HEK293 (cell line): ENCODE measurements at regions not wholly inside any gene's neighbourhood (a gene's known extent, or its start where the extent isn't known, plus 50 kb on each side); places are given as distances from the start of the nearest gene placed in this dataset.
A peak's percentile ranks its signal among the peaks of the same experiment; 100 is the strongest.

Experiments used
- CTCF ChIA-PET: fragments of 350-600 bp; formaldehyde crosslinking; extraction: SDS; loops from one replicate; lab custom pipeline; 2021; ENCODE audit warnings: antibody characterized with exemption; lab: Yijun Ruan, JAX
- POLR2A ChIA-PET: fragments of 300-600 bp; formaldehyde crosslinking; extraction: SDS; loops from one replicate; lab custom pipeline; 2020; ENCODE audit warnings: antibody characterized with exemption, inconsistent platforms; lab: Yijun Ruan, JAX
- H3K27ac ChIP-seq: fragments of 200-500 bp; sonication (Bioruptor generic); 2 replicates; pipeline ENCODE4 v1.5.1; 2014; ENCODE audit warnings: low read depth, low read length, control low read depth, inconsistent platforms; ENCODE audit errors: extremely low read depth
- H3K36me3 ChIP-seq, 2 experiments: fragments of 200-500 bp in 1 of 2; sonication (Bioruptor generic) in 1 of 2; 1 replicate in 1 of 2; 2 replicates in 1 of 2; pipeline ENCODE4 v1.5.1; 2014 to 2017; ENCODE audit warnings: inconsistent platforms in 2 of 2, low read length in 2 of 2; ENCODE audit not compliant: control insufficient read depth in 2 of 2, insufficient read depth in 1 of 2
- H3K4me1 ChIP-seq: fragments of 200-500 bp; sonication (Bioruptor generic); 2 replicates; pipeline ENCODE4 v1.5.1; 2014; ENCODE audit warnings: mild to moderate bottlenecking, low read length, inconsistent platforms; ENCODE audit not compliant: control insufficient read depth, insufficient read depth
- H3K4me3 ChIP-seq: 2 replicates; pipeline ENCODE4 v1.5.1; 2011; ENCODE audit warnings: low read depth, mild to moderate bottlenecking, control low read depth, low read length, moderate library complexity
- H3K9me3 ChIP-seq: fragments of 200-500 bp; sonication (Bioruptor generic); 2 replicates; pipeline ENCODE4 v1.5.1; 2014; ENCODE audit warnings: low read depth, low read length, inconsistent platforms; ENCODE audit not compliant: control insufficient read depth, insufficient read depth
- BCL11B ChIP-seq: fragments of 450-650 bp; formaldehyde crosslinking; IDR thresholded peaks from 2 replicates; pipeline ENCODE4 v1.5.1; 2016; ENCODE audit warnings: low read depth, missing biosample characterization, missing genetic modification characterization
- HOXC10 ChIP-seq: sonication (generic); formaldehyde crosslinking; IDR thresholded peaks from 2 replicates; pipeline ENCODE4 v1.8.1; 2023; ENCODE audit warnings: mild to moderate bottlenecking, missing genetic modification reagents
- KLF16 ChIP-seq: fragments of 450-650 bp; formaldehyde crosslinking; IDR thresholded peaks from 2 replicates; pipeline ENCODE4 v1.5.1; 2017; ENCODE audit warnings: missing biosample characterization, missing genetic modification characterization
- OVOL3 ChIP-seq: fragments of 450-650 bp; formaldehyde crosslinking; IDR thresholded peaks from 2 replicates; pipeline ENCODE4 v1.5.1; 2016; ENCODE audit warnings: missing biosample characterization, missing genetic modification characterization
- TCF7L2 ChIP-seq: IDR thresholded peaks from 2 replicates; pipeline ENCODE4 v1.6.1; 2011; ENCODE audit warnings: low read depth, mild to moderate bottlenecking, inconsistent platforms, low read length, moderate library complexity, borderline replicate concordance
- ZBTB17 ChIP-seq: fragments of 450-650 bp; formaldehyde crosslinking; IDR thresholded peaks from 2 replicates; pipeline ENCODE4 v1.5.1; 2016; ENCODE audit warnings: missing biosample characterization, missing genetic modification characterization
- ZBTB7A ChIP-seq: fragments of 450-650 bp; formaldehyde crosslinking; IDR thresholded peaks from 2 replicates; pipeline ENCODE4 v1.5.1; 2016; ENCODE audit warnings: low read depth, missing biosample characterization, missing genetic modification characterization
- ZEB2 ChIP-seq: fragments of 450-650 bp; formaldehyde crosslinking; IDR thresholded peaks from 2 replicates; pipeline ENCODE4 v1.5.1; 2016; ENCODE audit warnings: missing biosample characterization, missing genetic modification characterization
- ZFHX2 ChIP-seq: fragments of 450-650 bp; formaldehyde crosslinking; conservative IDR thresholded peaks from 2 replicates; pipeline ENCODE4 v1.5.1; 2016; ENCODE audit warnings: missing biosample characterization, missing genetic modification characterization
- ZFP41 ChIP-seq: fragments of 450-650 bp; formaldehyde crosslinking; IDR thresholded peaks from 2 replicates; pipeline ENCODE4 v1.5.1; 2016; ENCODE audit warnings: missing biosample characterization, missing genetic modification characterization, borderline replicate concordance
- ZNF112 ChIP-seq: fragments of 450-650 bp; formaldehyde crosslinking; IDR thresholded peaks from 2 replicates; pipeline ENCODE4 v1.5.0; 2017; ENCODE audit warnings: missing biosample characterization, missing genetic modification characterization
- ZNF24 ChIP-seq: fragments of 450-650 bp; formaldehyde crosslinking; IDR thresholded peaks from 2 replicates; pipeline ENCODE4 v1.5.1; 2016; ENCODE audit warnings: missing biosample characterization, missing genetic modification characterization
- ZNF311 ChIP-seq: fragments of 450-650 bp; formaldehyde crosslinking; IDR thresholded peaks from 2 replicates; pipeline ENCODE4 v1.5.1; 2017; ENCODE audit warnings: missing biosample characterization, missing genetic modification characterization, borderline replicate concordance
- ZNF335 ChIP-seq: fragments of 450-650 bp; formaldehyde crosslinking; conservative IDR thresholded peaks from 2 replicates; pipeline ENCODE4 v1.5.1; 2016; ENCODE audit warnings: missing biosample characterization, missing genetic modification characterization
- ZNF366 ChIP-seq: fragments of 450-650 bp; formaldehyde crosslinking; conservative IDR thresholded peaks from 2 replicates; pipeline ENCODE4 v1.5.1; 2016; ENCODE audit warnings: missing biosample characterization, missing genetic modification characterization
- ZNF394 ChIP-seq: fragments of 450-650 bp; formaldehyde crosslinking; IDR thresholded peaks from 2 replicates; pipeline ENCODE4 v1.5.1; 2016; ENCODE audit warnings: missing biosample characterization, missing genetic modification characterization, mild to moderate bottlenecking, moderate library complexity, borderline replicate concordance
- ZNF585B ChIP-seq: fragments of 450-650 bp; formaldehyde crosslinking; IDR thresholded peaks from 2 replicates; pipeline ENCODE4 v1.5.1; 2016; ENCODE audit warnings: missing biosample characterization, missing genetic modification characterization
- ZNF610 ChIP-seq: fragments of 450-650 bp; formaldehyde crosslinking; IDR thresholded peaks from 2 replicates; pipeline ENCODE4 v1.5.1; 2016; ENCODE audit warnings: missing biosample characterization, missing genetic modification characterization, borderline replicate concordance
- ZNF624 ChIP-seq: fragments of 450-650 bp; formaldehyde crosslinking; IDR thresholded peaks from 2 replicates; pipeline ENCODE4 v1.5.1; 2017; ENCODE audit warnings: missing biosample characterization, missing genetic modification characterization
- ZNF677 ChIP-seq: fragments of 450-650 bp; IDR thresholded peaks from 2 replicates; pipeline ENCODE4 v1.5.0; 2018; ENCODE audit warnings: missing biosample characterization, mild to moderate bottlenecking, missing genetic modification characterization, moderate library complexity
- ZNF792 ChIP-seq: fragments of 450-650 bp; formaldehyde crosslinking; IDR thresholded peaks from 2 replicates; pipeline ENCODE4 v1.5.1; 2016; ENCODE audit warnings: missing biosample characterization, missing genetic modification characterization
- TF ChIP-seq, protein P1 (sequence below): fragments of 450-650 bp; formaldehyde crosslinking; IDR thresholded peaks from 2 replicates; pipeline ENCODE4 v1.5.1; 2016; ENCODE audit warnings: missing biosample characterization, missing genetic modification characterization
- TF ChIP-seq, protein P2 (sequence below): fragments of 450-650 bp; formaldehyde crosslinking; IDR thresholded peaks from 2 replicates; pipeline ENCODE4; 2016; ENCODE audit warnings: missing biosample characterization, missing genetic modification characterization
- TF ChIP-seq, protein P3 (sequence below): fragments of 450-650 bp; formaldehyde crosslinking; IDR thresholded peaks from 2 replicates; pipeline ENCODE4 v1.5.1; 2016; ENCODE audit warnings: missing biosample characterization, missing genetic modification characterization
- TF ChIP-seq, protein P4 (sequence below): fragments of 450-650 bp; formaldehyde crosslinking; IDR thresholded peaks from 2 replicates; pipeline ENCODE4 v1.5.1; 2016; ENCODE audit warnings: missing biosample characterization, missing genetic modification characterization

DNA sequence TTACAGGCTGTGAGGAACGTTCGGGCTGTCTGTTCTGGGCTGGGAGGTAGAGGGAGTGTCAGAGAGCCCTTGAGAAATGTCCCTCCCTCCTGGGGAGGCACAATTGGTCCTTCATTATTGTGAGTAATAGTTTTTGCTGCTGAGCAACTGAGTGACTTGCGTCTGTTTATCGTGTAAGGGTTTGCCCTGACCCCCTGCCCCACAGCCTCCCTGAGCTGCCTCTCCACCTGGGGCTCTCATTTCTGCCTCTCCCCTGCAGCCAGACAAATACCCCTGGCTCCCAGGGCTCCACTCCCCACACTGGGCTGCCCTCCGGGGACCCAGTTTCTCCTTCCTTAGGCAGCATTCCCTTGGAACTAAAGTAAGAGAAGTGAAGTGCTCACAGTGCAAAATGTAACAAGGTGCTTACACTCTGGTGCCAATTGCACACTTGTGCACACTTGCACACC lies 174.9 kb upstream of the MVB12B start (continued):
- no peak for TF ChIP-seq ZNF677 (tag by site-specific recombination)

DNA sequence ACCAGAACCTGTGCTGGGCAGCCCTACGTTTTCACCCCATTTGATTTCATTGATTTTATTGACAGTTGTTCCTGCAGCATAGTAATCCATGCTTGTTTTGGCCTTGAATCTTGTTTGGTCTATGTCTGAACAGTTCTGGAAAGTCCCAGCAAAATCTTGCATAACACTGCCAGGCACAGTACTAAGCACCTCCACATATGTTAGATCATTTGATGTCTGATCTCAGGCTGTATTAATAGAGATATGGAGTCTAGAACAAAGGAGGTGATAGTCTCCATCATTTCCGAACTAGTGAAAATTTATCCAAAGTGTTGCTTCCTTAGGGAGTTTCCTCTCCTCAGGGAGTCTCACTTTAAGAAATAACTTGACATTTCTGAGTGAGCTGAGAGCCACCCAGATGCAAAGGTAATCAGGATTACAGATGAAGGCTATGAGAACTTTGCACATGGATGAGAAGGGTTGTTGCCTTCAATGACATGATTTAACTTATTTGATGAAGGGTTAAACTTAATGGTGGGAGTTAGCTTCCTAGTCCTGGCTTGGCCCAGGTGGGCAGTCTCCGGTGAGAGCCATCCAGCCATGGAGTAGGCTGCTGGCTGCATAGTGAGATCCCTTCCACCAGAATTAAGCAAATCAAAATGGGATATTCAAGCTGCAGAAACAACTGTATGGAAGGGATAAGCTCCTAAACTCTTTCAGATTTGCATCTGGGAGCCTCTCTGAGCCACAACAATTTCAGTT lies 173.8 kb upstream of the MVB12B start:
- Histone ChIP-seq H3K4me3 (no peak overlapping the region), H3K27ac (no peak overlapping the region), H3K4me1 (no peaks in the 10 kb centered on the region; the same call in 1 of the 2 replicates), H3K9me3 (no peaks in the 10 kb centered on the region), H3K36me3 (no peaks in the 10 kb centered on the region)
- TF ChIP-seq, protein P1, sequence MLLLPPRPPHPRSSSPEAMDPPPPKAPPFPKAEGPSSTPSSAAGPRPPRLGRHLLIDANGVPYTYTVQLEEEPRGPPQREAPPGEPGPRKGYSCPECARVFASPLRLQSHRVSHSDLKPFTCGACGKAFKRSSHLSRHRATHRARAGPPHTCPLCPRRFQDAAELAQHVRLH (tag by site-specific recombination): 0 out of 2 replicates have a peak, but pooled peaks have one; percentile 52
- no peak for TF ChIP-seq OVOL3
- ChIA-PET POLR2A (no interaction called here), CTCF (interaction anchor here (0.7 kb wide), 1 partner anchor 22 kb away, joined by 3 read pairs; no protein-coding TSS in a partner anchor)

DNA sequence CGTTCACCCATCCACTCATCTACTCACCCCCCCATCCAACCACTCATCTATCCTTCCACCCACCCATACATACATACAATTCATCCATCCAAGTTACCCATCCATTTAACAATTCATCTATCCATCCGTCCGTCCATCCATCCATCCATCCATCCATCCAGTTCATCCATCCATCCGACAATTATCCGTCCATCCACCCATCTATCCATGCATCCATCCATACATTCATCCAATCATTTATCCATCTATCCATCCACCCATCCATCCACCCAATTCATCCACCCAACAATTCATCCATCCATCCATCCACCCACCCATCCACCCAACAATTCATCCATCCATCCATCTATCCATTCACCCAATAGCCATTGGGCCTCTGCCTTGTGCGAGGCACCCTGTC lies 173.2 kb upstream of the MVB12B start:
- ChIA-PET POLR2A (no interaction called here), CTCF (no interaction called here)
- TF ChIP-seq ZEB2 (tag by site-specific recombination) (no peak), ZNF366 (peak; percentile 95), ZBTB17 (tag by site-specific recombination) (peak; percentile 41; the same call in 1 of the 2 replicates), ZNF311 (tag by site-specific recombination) (no peak)

DNA sequence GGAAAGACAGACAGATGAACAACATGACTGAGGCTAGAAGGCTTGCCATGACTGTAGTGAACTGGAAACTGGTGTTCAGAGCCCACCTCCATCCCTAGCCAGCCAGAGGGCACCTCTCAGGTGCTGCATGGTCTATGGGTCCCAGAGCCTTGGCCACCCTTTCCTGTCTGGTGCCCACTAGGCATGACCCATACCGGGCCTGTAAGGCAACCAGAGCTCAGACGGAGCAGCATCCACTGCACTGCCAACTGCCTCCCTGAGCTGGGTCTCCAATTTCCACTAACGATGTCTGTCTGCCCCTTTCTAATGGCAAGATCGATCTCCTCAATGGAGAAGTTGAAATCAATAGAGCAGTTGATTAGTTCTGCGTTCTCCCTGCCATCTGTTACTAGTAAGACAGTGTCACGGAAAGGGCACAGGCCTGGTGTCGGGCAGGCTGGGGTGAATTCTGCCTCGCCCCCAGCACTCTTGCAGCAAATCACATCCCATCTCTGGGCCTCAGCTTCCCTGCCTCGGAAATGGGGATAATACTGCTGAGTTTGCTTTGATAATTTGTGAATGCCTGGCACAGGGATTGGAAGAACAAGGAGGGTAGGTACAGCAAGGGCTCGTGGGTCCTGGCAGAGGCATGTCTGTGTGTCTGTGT lies 172.3 kb upstream of the MVB12B start:
- Histone ChIP-seq H3K36me3 (no peaks in the 10 kb centered on the region), H3K4me1 (no peaks in the 10 kb centered on the region), H3K27ac (no peak overlapping the region), H3K4me3 (no peak overlapping the region), H3K9me3 (no peaks in the 10 kb centered on the region)
- CTCF ChIA-PET: interaction anchor here (0.7 kb wide), 1 partner anchor 29 kb away, joined by 3 read pairs; no protein-coding TSS in a partner anchor
- POLR2A ChIA-PET: no interaction called here
- TF ChIP-seq ZNF335 (no peak), ZNF112 (tag by site-specific recombination) (no peak), TCF7L2 (no peak), ZNF624 (tag by site-specific recombination) (no peak), BCL11B (tag by site-specific recombination) (no peak), ZFHX2 (no peak), ZNF610 (tag by site-specific recombination) (no peak), HOXC10 (CRISPR knock-in tag) (no peak), ZNF394 (tag by site-specific recombination) (no peak), KLF16 (tag by site-specific recombination) (no peak), ZFP41 (tag by site-specific recombination) (no peak), ZNF585B (tag by site-specific recombination) (no peak), ZNF24 (tag by site-specific recombination) (no peak), ZBTB7A (tag by site-specific recombination) (no peak), ZNF792 (tag by site-specific recombination) (no peak)
- TF ChIP-seq, protein P2, sequence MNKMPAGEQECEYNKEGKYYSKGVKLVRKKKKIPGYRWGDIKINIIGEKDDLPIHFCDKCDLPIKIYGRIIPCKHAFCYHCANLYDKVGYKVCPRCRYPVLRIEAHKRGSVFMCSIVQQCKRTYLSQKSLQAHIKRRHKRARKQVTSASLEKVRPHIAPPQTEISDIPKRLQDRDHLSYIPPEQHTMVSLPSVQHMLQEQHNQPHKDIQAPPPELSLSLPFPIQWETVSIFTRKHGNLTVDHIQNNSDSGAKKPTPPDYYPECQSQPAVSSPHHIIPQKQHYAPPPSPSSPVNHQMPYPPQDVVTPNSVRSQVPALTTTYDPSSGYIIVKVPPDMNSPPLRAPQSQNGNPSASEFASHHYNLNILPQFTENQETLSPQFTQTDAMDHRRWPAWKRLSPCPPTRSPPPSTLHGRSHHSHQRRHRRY (tag by site-specific recombination): no peak
- TF ChIP-seq, protein P3, sequence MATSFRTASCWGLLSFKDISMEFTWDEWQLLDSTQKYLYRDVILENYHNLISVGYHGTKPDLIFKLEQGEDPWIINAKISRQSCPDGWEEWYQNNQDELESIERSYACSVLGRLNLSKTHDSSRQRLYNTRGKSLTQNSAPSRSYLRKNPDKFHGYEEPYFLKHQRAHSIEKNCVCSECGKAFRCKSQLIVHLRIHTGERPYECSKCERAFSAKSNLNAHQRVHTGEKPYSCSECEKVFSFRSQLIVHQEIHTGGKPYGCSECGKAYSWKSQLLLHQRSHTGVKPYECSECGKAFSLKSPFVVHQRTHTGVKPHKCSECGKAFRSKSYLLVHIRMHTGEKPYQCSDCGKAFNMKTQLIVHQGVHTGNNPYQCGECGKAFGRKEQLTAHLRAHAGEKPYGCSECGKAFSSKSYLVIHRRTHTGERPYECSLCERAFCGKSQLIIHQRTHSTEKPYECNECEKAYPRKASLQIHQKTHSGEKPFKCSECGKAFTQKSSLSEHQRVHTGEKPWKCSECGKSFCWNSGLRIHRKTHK (tag by site-specific recombination): no peak
- TF ChIP-seq, protein P4, sequence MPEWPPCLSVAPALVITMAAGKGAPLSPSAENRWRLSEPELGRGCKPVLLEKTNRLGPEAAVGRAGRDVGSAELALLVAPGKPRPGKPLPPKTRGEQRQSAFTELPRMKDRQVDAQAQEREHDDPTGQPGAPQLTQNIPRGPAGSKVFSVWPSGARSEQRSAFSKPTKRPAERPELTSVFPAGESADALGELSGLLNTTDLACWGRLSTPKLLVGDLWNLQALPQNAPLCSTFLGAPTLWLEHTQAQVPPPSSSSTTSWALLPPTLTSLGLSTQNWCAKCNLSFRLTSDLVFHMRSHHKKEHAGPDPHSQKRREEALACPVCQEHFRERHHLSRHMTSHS (tag by site-specific recombination): no peak

More for the DNA sequence above, 173.2 kb upstream of the MVB12B start:
- H3K9me3 ChIP-seq: no peaks in the 10 kb centered on the region
- H3K27ac ChIP-seq: no peak overlapping the region
- H3K4me1 ChIP-seq: no peaks in the 10 kb centered on the region
- no peaks in the 10 kb centered on the region for H3K36me3 ChIP-seq
- H3K4me3 ChIP-seq: no peak overlapping the region
